ENCODE measurements at regions not wholly inside any gene's neighbourhood (a gene's known extent, or its start where the extent isn't known, plus 50 kb on each side); places are given as distances from the start of the nearest gene placed in this dataset.

DNA sequence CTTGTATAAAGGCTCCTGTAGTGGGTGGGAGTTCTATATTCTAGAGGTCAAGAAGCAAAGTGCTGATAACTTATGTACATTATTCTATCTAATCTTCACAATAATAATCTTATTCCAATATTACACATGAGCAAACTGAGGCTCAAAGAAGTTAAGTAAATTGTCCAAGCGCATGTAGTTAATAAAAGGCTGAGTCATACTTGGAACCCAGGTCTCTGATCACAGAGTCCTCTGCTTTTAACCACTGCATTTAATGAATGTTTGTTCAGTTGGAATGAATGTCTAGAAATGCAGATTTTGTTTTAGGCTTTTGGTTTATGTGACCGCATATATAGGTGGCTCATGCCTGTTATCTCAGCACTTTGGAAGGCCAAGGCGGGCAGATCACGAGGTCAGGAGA is 88.4 kb upstream of the PAQR3 start:
- no peaks in the 10 kb centered on the region for H3K27me3 ChIP-seq (ENCODE audit: insufficient read depth, low read depth)
- H3K4me3 ChIP-seq (IDR thresholded peaks at IDR 0.05; ENCODE audit: insufficient read depth, low read depth, low read length) = no peak overlapping the region
- TF ChIP-seq CTCF (conservative IDR thresholded peaks at IDR 0.05; ENCODE audit: low read depth, low read length) = no peak
- H4K20me1 ChIP-seq (ENCODE audit: insufficient read depth) = no peaks in the 10 kb centered on the region
- no peak overlapping the region for H2AFZ ChIP-seq (ENCODE audit: low read depth)
- no peak overlapping the region for H3K9ac ChIP-seq
- no peaks in the 10 kb centered on the region for H3K36me3 ChIP-seq (ENCODE audit: insufficient read depth)
- H3K4me2 ChIP-seq = no peak overlapping the region
- H3K27ac ChIP-seq = no peak overlapping the region
- H3K4me1 ChIP-seq (ENCODE audit: low read depth, poor library complexity, severe bottlenecking) = no peaks in the 10 kb centered on the region
- no peaks in the 10 kb centered on the region for H3K79me2 ChIP-seq (ENCODE audit: insufficient read depth, low read depth)

DNA sequence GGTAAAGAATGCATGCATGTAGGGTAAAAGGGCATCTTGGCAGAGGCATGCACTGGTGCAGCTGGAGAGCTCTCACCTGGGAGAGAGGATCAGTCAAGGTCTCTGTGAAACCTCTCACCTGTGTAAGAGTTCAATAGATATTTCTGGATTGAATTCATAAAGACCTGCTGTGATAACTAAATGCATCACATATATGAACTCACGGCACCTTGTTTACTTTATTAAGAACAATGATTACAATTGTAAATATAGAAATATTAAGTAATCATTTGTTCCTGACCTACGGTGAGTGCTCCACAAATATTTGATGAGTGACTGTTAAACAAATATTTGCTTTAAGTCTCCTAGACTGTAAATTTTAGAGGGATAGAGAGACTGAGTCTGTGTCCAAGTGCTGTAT is 85.9 kb upstream of the PAQR3 start:
- no peak for TF ChIP-seq CTCF (conservative IDR thresholded peaks at IDR 0.05; ENCODE audit: low read depth, low read length)
- Histone ChIP-seq H3K4me2 (no peak overlapping the region), H3K9ac (no peak overlapping the region), H3K27me3 (ENCODE audit: insufficient read depth, low read depth) (no peaks in the 10 kb centered on the region), H3K36me3 (ENCODE audit: insufficient read depth) (no peaks in the 10 kb centered on the region), H3K4me1 (ENCODE audit: low read depth, poor library complexity, severe bottlenecking) (no peaks in the 10 kb centered on the region), H4K20me1 (ENCODE audit: insufficient read depth) (no peaks in the 10 kb centered on the region), H3K4me3 (IDR thresholded peaks at IDR 0.05; ENCODE audit: insufficient read depth, low read depth, low read length) (no peak overlapping the region), H2AFZ (ENCODE audit: low read depth) (no peak overlapping the region), H3K27ac (no peak overlapping the region), H3K79me2 (ENCODE audit: insufficient read depth, low read depth) (no peaks in the 10 kb centered on the region)

DNA sequence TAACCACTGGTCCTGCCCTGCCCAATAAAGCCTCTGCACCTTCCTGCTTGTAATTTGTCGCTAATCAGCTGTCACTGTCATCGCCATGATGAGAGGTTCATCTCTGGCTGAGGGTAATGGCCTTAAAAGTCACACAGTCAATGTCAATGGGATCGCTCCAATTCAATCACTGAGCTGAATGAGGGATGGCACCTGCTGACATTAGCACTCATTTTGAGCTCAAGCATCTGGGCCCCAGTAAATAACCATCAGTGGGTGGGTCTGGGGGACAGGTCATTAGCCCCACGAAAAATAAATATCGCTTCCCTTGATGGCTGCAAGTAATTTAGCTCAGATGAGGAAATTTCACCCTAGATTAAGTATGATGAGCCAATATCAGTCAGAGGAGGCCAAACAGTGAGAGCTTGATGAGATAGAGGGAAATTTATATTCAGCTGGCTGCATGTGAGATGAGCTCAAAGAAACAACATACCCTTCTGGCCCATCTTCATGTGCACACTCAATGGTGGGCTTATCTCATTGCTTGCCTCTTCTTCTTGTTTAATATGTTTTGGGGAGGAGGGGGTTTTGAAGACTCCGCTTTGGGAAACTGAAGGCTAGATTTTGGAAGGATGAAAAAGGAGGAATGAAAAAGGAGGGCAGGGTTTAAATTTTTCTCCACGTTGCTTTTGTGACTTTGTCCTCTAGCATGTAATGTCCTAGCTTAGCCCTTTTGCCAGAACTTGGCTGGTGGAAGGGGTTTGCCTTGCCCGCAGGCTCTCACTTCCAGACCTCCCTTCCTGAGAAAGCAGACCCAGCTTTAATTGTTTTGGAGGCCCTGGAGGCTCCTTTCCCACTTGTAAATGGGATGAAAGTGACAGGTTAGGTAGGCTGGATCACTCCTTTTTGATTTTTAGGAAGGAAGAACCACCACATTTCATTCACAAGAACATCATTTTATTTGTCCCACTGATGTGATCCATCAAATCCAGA is 84.8 kb upstream of the PAQR3 start:
- Histone ChIP-seq H3K79me2 (ENCODE audit: insufficient read depth, low read depth) (no peaks in the 10 kb centered on the region), H3K27me3 (ENCODE audit: insufficient read depth, low read depth) (no peaks in the 10 kb centered on the region), H3K4me2 (no peak overlapping the region)

GRCh38 chr4:79022529-79022928 is 83.3 kb upstream of the PAQR3 start:
- TF ChIP-seq CTCF (conservative IDR thresholded peaks at IDR 0.05; ENCODE audit: low read depth, low read length) = no peak
- H3K4me3 ChIP-seq (IDR thresholded peaks at IDR 0.05; ENCODE audit: insufficient read depth, low read depth, low read length) = no peak overlapping the region
- no peak overlapping the region for H3K27ac ChIP-seq
- no peaks in the 10 kb centered on the region for H3K4me1 ChIP-seq (ENCODE audit: low read depth, poor library complexity, severe bottlenecking)
- no peak overlapping the region for H3K4me2 ChIP-seq
- no peak overlapping the region for H2AFZ ChIP-seq (ENCODE audit: low read depth)
- H3K27me3 ChIP-seq (ENCODE audit: insufficient read depth, low read depth) = no peaks in the 10 kb centered on the region
- no peak overlapping the region for H3K9ac ChIP-seq
- no peaks in the 10 kb centered on the region for H3K79me2 ChIP-seq (ENCODE audit: insufficient read depth, low read depth)
- H3K36me3 ChIP-seq (ENCODE audit: insufficient read depth) = no peaks in the 10 kb centered on the region
- no peaks in the 10 kb centered on the region for H4K20me1 ChIP-seq (ENCODE audit: insufficient read depth)

More for the DNA sequence above, 84.8 kb upstream of the PAQR3 start:
- H3K4me3 ChIP-seq (IDR thresholded peaks at IDR 0.05; ENCODE audit: insufficient read depth, low read depth, low read length) = no peak overlapping the region
- H3K4me1 ChIP-seq (ENCODE audit: low read depth, poor library complexity, severe bottlenecking) = no peaks in the 10 kb centered on the region
- no peaks in the 10 kb centered on the region for H3K36me3 ChIP-seq (ENCODE audit: insufficient read depth)
- no peak overlapping the region for H2AFZ ChIP-seq (ENCODE audit: low read depth)
- H3K27ac ChIP-seq = no peak overlapping the region
- TF ChIP-seq CTCF (conservative IDR thresholded peaks at IDR 0.05; ENCODE audit: low read depth, low read length) = no peak
- no peak overlapping the region for H3K9ac ChIP-seq
- H4K20me1 ChIP-seq (ENCODE audit: insufficient read depth) = no peaks in the 10 kb centered on the region
